HL-60 (cell line): ENCODE measurements at regions not wholly inside any gene's neighbourhood (a gene's known extent, or its start where the extent isn't known, plus 50 kb on each side); places are given as distances from the start of the nearest gene placed in this dataset.

Experiments used
- GABPA ChIP-seq: IDR thresholded peaks from 2 replicates; pipeline ENCODE4 v1.6.1; 2012; ENCODE audit warnings: low read depth
- POLR2AphosphoS5 ChIP-seq: IDR thresholded peaks from 2 replicates; pipeline ENCODE4 v1.6.1; 2012; ENCODE audit warnings: low read depth
- TF ChIP-seq, protein P1 (sequence below): IDR thresholded peaks from one replicate; pipeline ENCODE4 v1.5.1; 2011; ENCODE audit warnings: low read length, control low read depth, inconsistent platforms; ENCODE audit not compliant: insufficient read depth
- TF ChIP-seq, protein P2 (sequence below): IDR thresholded peaks from 2 replicates; pipeline ENCODE4 v1.6.1; 2012; ENCODE audit warnings: low read depth; ENCODE audit not compliant: insufficient replicate concordance

DNA sequence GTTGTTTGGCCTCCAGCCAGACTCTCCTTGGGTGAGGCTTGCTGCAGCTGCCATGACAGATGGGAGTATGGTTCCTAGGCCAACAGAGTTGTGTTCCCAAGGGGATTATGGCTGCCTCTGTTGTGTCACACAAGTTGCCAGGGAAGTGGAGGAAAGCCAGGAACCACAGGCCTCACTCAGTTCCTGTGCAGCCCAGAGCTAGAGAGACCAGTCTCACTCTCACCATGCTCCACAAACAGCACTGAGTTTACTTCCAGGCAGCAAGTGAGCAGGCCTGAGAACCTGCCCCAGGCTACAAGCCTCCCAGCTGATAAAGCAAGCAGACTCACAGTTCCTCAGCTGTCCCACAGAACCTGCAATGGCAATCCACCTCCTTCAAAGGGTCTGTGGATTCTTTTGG is 273.6 kb upstream of the TAS2R1 start:
- no peak for TF ChIP-seq GABPA
- TF ChIP-seq, protein P1, sequence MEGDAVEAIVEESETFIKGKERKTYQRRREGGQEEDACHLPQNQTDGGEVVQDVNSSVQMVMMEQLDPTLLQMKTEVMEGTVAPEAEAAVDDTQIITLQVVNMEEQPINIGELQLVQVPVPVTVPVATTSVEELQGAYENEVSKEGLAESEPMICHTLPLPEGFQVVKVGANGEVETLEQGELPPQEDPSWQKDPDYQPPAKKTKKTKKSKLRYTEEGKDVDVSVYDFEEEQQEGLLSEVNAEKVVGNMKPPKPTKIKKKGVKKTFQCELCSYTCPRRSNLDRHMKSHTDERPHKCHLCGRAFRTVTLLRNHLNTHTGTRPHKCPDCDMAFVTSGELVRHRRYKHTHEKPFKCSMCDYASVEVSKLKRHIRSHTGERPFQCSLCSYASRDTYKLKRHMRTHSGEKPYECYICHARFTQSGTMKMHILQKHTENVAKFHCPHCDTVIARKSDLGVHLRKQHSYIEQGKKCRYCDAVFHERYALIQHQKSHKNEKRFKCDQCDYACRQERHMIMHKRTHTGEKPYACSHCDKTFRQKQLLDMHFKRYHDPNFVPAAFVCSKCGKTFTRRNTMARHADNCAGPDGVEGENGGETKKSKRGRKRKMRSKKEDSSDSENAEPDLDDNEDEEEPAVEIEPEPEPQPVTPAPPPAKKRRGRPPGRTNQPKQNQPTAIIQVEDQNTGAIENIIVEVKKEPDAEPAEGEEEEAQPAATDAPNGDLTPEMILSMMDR: no peak
- TF ChIP-seq, protein P2, sequence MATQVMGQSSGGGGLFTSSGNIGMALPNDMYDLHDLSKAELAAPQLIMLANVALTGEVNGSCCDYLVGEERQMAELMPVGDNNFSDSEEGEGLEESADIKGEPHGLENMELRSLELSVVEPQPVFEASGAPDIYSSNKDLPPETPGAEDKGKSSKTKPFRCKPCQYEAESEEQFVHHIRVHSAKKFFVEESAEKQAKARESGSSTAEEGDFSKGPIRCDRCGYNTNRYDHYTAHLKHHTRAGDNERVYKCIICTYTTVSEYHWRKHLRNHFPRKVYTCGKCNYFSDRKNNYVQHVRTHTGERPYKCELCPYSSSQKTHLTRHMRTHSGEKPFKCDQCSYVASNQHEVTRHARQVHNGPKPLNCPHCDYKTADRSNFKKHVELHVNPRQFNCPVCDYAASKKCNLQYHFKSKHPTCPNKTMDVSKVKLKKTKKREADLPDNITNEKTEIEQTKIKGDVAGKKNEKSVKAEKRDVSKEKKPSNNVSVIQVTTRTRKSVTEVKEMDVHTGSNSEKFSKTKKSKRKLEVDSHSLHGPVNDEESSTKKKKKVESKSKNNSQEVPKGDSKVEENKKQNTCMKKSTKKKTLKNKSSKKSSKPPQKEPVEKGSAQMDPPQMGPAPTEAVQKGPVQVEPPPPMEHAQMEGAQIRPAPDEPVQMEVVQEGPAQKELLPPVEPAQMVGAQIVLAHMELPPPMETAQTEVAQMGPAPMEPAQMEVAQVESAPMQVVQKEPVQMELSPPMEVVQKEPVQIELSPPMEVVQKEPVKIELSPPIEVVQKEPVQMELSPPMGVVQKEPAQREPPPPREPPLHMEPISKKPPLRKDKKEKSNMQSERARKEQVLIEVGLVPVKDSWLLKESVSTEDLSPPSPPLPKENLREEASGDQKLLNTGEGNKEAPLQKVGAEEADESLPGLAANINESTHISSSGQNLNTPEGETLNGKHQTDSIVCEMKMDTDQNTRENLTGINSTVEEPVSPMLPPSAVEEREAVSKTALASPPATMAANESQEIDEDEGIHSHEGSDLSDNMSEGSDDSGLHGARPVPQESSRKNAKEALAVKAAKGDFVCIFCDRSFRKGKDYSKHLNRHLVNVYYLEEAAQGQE: no peak
- TF ChIP-seq POLR2AphosphoS5: no peak
